Gastrocnemius medialis (tissue), 4 donors: ENCODE measurements at regions not wholly inside any gene's neighbourhood (a gene's known extent, or its start where the extent isn't known, plus 50 kb on each side); places are given as distances from the start of the nearest gene placed in this dataset.

Experiments used
- ATAC-seq, 2 donors: fragments of 150-250 bp; one replicate each; pipeline ENCODE4 v1.9.1; 2016
- DNase-seq, 2 donors: peaks; one replicate each; pipeline ENCODE4 v3.0.0-alpha.2; 2019
- H3K27ac ChIP-seq, 4 donors: fragments of 200-600 bp; sonication (generic); 1 replicate in 1 of 4; 2 replicates in 3 of 4; pipeline ENCODE4 v1.5.1; 2016 to 2018; ENCODE audit warnings: mild to moderate bottlenecking in 2 of 4, moderate library complexity in 1 of 4
- H3K27me3 ChIP-seq, 3 donors: fragments of 200-600 bp; sonication (generic) in 2 of 3; 1 replicate in 1 of 3; 2 replicates in 2 of 3; pipeline versions ENCODE4 v1.5.1 to v1.6.0; 2016 to 2019; ENCODE audit warnings: mild to moderate bottlenecking in 1 of 3, moderate library complexity in 1 of 3
- H3K36me3 ChIP-seq, 2 donors: fragments of 200-600 bp; sonication (generic) in 1 of 2; one replicate each; pipeline ENCODE4 v1.5.1; 2017 to 2018
- H3K4me1 ChIP-seq, 2 donors: fragments of 200-600 bp; sonication (generic) in 1 of 2; one replicate each; pipeline ENCODE4 v1.5.1; 2016 to 2017; ENCODE audit warnings: mild to moderate bottlenecking in 2 of 2
- H3K4me3 ChIP-seq, 4 donors: fragments of 200-600 bp; sonication (generic) in 3 of 4; 1 replicate in 1 of 4; 2 replicates in 3 of 4; pipeline ENCODE4 v1.5.1; 2016 to 2019; ENCODE audit warnings: mild to moderate bottlenecking in 2 of 4
- H3K9me3 ChIP-seq, 3 donors: fragments of 200-600 bp; sonication (generic) in 2 of 3; 1 replicate in 1 of 3; 2 replicates in 2 of 3; pipeline ENCODE4 v1.5.1; 2016 to 2019
- POLR2A ChIP-seq, 2 donors: fragments of 450-650 bp; IDR thresholded peaks; one replicate each; pipeline ENCODE4 v1.6.1; 2017; ENCODE audit warnings: antibody characterized with exemption in 2 of 2, mild to moderate bottlenecking in 2 of 2, moderate library complexity in 2 of 2
- in situ Hi-C, 4 donors: fragments of 200-750 bp; cut with MboI; loops; one replicate each; pipeline versions ENCODE4 v1.15.0 to v1.8.0; 2017; ENCODE audit warnings: low sequenced_read_pairs in 4 of 4
- intact Hi-C: fragments of 100-400 bp; cut with DNase I; formaldehyde crosslinking; loops from one replicate; pipeline ENCODE4 v1.15.1; 2023; ENCODE audit warnings: low total_unique reads
- TF ChIP-seq, protein P1 (sequence below), 5 experiments: fragments of 450-650 bp in 3 of 5; fragments of 200-600 bp in 2 of 5; sonication (generic) in 2 of 5; IDR thresholded peaks in 4 of 5; conservative IDR thresholded peaks in 1 of 5; 1 replicate in 4 of 5; 2 replicates in 1 of 5; pipeline ENCODE4 v1.5.1; 2016 to 2019; ENCODE audit warnings: antibody characterized with exemption in 5 of 5, mild to moderate bottlenecking in 3 of 5, moderate library complexity in 3 of 5

DNA sequence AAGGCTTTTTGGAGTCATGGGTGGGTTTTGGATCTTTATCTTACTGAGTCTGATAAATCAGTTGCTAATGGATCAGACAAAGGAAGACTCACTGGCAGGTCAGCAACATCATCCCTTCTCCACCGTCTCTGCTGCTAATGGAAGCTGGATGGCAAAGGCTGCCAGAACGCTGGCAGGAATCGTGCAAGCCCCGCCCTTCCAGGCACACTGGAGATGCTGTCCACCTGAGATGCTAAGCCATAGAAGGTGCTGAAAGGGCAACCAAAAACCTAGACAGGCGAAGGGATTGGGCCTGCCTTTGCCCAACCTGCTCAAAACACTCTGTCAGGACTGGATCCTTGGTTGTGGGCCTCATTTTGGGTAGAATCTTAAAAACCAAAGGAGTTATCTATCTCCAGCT, 139.5 kb upstream of the FSTL4 start:
- Histone ChIP-seq H3K36me3 (no peaks in the 10 kb centered on the region), H3K27ac (no peak overlapping the region), H3K9me3 (no peaks in the 10 kb centered on the region), H3K27me3 (peaks cover 0 to 2% (median 0%) of the 10 kb centered on the region in 3 donors), H3K4me1 (no peaks in the 10 kb centered on the region), H3K4me3 (no peak overlapping the region)
- in situ Hi-C loops, result loop anchor here in 1 of 4 donors (10.0 kb wide), 1 partner anchor 113 kb away; no protein-coding TSS in a partner anchor
- DNase-seq (no peak), ATAC-seq (no peak)
- intact Hi-C loops, result loop anchor here (5.0 kb wide), 1 partner anchor 185 kb away; no protein-coding TSS in a partner anchor
- no peak for TF ChIP-seq POLR2A (IDR thresholded peaks at IDR 0.05)
- TF ChIP-seq, protein P1, sequence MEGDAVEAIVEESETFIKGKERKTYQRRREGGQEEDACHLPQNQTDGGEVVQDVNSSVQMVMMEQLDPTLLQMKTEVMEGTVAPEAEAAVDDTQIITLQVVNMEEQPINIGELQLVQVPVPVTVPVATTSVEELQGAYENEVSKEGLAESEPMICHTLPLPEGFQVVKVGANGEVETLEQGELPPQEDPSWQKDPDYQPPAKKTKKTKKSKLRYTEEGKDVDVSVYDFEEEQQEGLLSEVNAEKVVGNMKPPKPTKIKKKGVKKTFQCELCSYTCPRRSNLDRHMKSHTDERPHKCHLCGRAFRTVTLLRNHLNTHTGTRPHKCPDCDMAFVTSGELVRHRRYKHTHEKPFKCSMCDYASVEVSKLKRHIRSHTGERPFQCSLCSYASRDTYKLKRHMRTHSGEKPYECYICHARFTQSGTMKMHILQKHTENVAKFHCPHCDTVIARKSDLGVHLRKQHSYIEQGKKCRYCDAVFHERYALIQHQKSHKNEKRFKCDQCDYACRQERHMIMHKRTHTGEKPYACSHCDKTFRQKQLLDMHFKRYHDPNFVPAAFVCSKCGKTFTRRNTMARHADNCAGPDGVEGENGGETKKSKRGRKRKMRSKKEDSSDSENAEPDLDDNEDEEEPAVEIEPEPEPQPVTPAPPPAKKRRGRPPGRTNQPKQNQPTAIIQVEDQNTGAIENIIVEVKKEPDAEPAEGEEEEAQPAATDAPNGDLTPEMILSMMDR (IDR thresholded peaks at IDR 0.05 in 4 of 5, conservative IDR thresholded peaks at IDR 0.05 in 1 of 5), result no peak

DNA sequence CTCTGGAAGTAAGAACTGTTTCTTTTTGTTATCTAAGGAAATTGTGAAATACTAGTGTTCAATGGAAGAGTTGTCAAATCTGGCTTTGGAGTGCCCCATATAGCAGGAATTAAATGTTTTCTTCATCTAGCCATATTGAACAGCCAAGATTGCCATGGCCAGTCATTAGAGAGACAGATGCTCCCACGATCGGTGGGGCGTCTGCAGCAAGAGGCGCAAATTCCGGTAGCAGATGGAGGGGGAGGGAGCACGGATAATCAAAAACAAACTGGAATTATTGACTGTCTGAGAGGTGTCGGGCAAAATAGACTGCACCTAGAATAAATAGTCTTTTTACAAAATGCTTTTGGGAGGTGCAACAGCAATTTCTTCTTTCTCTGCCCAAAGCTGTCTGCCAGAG, 139.1 kb upstream of the FSTL4 start:
- in situ Hi-C loops (loop anchor here in 1 of 4 donors (10.0 kb wide), 1 partner anchor 113 kb away; no protein-coding TSS in a partner anchor), intact Hi-C loops (loop anchor here (5.0 kb wide), 1 partner anchor 186 kb away; no protein-coding TSS in a partner anchor)
- DNase-seq (no peak), ATAC-seq (no peak)
- Histone ChIP-seq H3K27me3 (peaks cover 0 to 2% (median 0%) of the 10 kb centered on the region in 3 donors), H3K27ac (no peak overlapping the region), H3K4me3 (no peak overlapping the region), H3K4me1 (no peaks in the 10 kb centered on the region), H3K9me3 (no peaks in the 10 kb centered on the region), H3K36me3 (no peaks in the 10 kb centered on the region)
- TF ChIP-seq, protein P1 (IDR thresholded peaks at IDR 0.05 in 4 of 5, conservative IDR thresholded peaks at IDR 0.05 in 1 of 5), result no peak
- no peak for TF ChIP-seq POLR2A (IDR thresholded peaks at IDR 0.05)

DNA sequence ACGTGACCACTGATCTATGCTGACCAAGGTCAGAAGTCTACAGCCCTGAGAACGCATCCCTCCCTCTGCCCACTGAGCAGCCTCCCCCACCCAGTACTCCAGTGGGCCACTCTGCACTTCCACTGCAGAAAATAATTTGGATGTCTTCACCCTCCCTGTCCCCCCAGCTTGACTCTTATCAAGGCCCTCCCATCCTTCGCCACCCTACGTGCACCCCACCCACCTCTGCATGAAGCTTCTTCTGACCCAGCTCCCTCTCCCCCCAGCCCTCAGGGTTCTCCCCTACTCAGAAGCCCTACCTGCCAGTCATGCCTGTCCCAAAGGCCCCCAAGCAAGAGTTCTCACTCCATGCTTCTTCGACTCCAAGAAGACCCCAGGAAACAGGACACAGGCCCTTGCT, 138.5 kb upstream of the FSTL4 start:
- H3K27me3 ChIP-seq, result peaks cover 0 to 2% (median 0%) of the 10 kb centered on the region in 3 donors
- in situ Hi-C loops (loop anchor here in 1 of 4 donors (10.0 kb wide), 1 partner anchor 114 kb away; no protein-coding TSS in a partner anchor), intact Hi-C loops (loop anchor here (5.0 kb wide), 1 partner anchor 186 kb away; no protein-coding TSS in a partner anchor)
- no peak overlapping the region for H3K27ac ChIP-seq
- no peak for TF ChIP-seq POLR2A (IDR thresholded peaks at IDR 0.05)
- TF ChIP-seq, protein P1 (IDR thresholded peaks at IDR 0.05 in 4 of 5, conservative IDR thresholded peaks at IDR 0.05 in 1 of 5), result no peak
- H3K36me3 ChIP-seq, result no peaks in the 10 kb centered on the region
- no peak for DNase-seq
- H3K4me1 ChIP-seq, result no peaks in the 10 kb centered on the region
- ATAC-seq, result no peak
- H3K4me3 ChIP-seq, result no peak overlapping the region
- no peaks in the 10 kb centered on the region for H3K9me3 ChIP-seq

DNA sequence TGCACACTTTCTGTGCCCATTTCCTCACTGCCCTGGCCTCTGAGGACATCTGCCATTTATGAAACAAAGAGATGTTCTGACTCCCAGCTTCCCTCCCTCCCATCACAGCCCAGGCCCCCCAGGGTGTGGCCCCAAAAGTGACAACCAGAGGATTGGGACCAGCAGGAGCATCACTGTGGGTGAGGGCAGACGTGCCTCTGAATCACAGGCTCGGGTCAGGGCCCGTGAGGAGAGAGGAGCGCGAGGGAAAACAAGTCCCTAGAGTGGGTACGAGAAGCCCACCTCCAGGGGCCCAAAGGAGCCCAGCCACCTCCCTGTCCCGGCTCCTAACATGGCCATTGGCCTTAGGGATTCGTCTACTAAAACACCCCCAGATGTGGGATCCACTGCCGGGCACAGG, 138.0 kb upstream of the FSTL4 start:
- Histone ChIP-seq H3K27ac (no peak overlapping the region), H3K27me3 (no peaks in the 10 kb centered on the region), H3K4me3 (no peak overlapping the region), H3K4me1 (peaks cover 0 to 1% of the 10 kb centered on the region in 2 donors), H3K36me3 (no peaks in the 10 kb centered on the region), H3K9me3 (no peaks in the 10 kb centered on the region)
- no peak for DNase-seq
- no peak for ATAC-seq
- in situ Hi-C loops (loop anchor here in 1 of 4 donors (10.0 kb wide), 1 partner anchor 114 kb away; no protein-coding TSS in a partner anchor), intact Hi-C loops (loop anchor here (5.0 kb wide), 1 partner anchor 187 kb away; no protein-coding TSS in a partner anchor)
- no peak for TF ChIP-seq POLR2A (IDR thresholded peaks at IDR 0.05)
- TF ChIP-seq, protein P1 (IDR thresholded peaks at IDR 0.05 in 4 of 5, conservative IDR thresholded peaks at IDR 0.05 in 1 of 5), result no peak
